PFSK-1 (cell line): ENCODE measurements at regions not wholly inside any gene's neighbourhood (a gene's known extent, or its start where the extent isn't known, plus 50 kb on each side); places are given as distances from the start of the nearest gene placed in this dataset.

Experiments used
- POLR2AphosphoS5 ChIP-seq: IDR thresholded peaks from 2 replicates; pipeline ENCODE4 v1.6.1; 2012; ENCODE audit warnings: low read depth, mild to moderate bottlenecking, control low read depth, low read length, moderate library complexity
- SIN3A ChIP-seq: IDR thresholded peaks from 2 replicates; pipeline ENCODE4 v1.6.1; 2012; ENCODE audit warnings: mild to moderate bottlenecking, low read length, moderate library complexity, borderline replicate concordance; ENCODE audit not compliant: insufficient read depth
- TAF1 ChIP-seq: IDR thresholded peaks from 2 replicates; pipeline ENCODE4 v1.6.1; 2012; ENCODE audit warnings: low read length, control low read depth, borderline replicate concordance; ENCODE audit not compliant: insufficient read depth
- TF ChIP-seq, protein P1 (sequence below), 2 experiments: IDR thresholded peaks; 2 replicates each; pipeline versions ENCODE4 v1.6.1 to v1.8.0; 2011 to 2012; ENCODE audit warnings: low read depth in 2 of 2, low read length in 2 of 2, control low read depth in 1 of 2, inconsistent platforms in 1 of 2, mild to moderate bottlenecking in 1 of 2, moderate library complexity in 1 of 2; ENCODE audit not compliant: insufficient read depth in 1 of 2

DNA sequence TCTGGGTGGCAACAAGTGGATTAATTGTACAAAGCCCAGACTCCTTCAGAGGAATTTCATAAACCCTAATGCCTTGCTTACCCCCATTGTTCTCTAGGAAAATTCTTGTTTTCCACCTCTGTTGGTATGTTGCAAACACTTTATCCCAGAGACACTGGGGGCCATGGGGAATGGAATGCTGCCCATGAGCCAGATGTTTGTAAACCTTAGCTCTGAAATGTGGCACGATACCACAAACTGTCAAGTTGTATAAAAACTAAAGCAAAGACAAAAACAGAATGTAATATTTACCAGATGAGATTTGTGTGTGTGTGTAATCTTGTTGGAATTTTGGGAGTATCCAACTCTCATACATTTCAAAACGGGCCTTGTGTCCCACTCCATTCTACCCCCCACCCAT, 465.0 kb downstream of the EBF1 start:
- TF ChIP-seq, protein P1, sequence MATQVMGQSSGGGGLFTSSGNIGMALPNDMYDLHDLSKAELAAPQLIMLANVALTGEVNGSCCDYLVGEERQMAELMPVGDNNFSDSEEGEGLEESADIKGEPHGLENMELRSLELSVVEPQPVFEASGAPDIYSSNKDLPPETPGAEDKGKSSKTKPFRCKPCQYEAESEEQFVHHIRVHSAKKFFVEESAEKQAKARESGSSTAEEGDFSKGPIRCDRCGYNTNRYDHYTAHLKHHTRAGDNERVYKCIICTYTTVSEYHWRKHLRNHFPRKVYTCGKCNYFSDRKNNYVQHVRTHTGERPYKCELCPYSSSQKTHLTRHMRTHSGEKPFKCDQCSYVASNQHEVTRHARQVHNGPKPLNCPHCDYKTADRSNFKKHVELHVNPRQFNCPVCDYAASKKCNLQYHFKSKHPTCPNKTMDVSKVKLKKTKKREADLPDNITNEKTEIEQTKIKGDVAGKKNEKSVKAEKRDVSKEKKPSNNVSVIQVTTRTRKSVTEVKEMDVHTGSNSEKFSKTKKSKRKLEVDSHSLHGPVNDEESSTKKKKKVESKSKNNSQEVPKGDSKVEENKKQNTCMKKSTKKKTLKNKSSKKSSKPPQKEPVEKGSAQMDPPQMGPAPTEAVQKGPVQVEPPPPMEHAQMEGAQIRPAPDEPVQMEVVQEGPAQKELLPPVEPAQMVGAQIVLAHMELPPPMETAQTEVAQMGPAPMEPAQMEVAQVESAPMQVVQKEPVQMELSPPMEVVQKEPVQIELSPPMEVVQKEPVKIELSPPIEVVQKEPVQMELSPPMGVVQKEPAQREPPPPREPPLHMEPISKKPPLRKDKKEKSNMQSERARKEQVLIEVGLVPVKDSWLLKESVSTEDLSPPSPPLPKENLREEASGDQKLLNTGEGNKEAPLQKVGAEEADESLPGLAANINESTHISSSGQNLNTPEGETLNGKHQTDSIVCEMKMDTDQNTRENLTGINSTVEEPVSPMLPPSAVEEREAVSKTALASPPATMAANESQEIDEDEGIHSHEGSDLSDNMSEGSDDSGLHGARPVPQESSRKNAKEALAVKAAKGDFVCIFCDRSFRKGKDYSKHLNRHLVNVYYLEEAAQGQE (IDR thresholded peaks at IDR 0.05; ENCODE audit: insufficient read depth in 1 of 2, low read depth in 2 of 2, low read length in 2 of 2): no peak
- TF ChIP-seq TAF1 (no peak), POLR2AphosphoS5 (no peak), SIN3A (no peak)
